ENCODE measurements at regions not wholly inside any gene's neighbourhood (a gene's known extent, or its start where the extent isn't known, plus 50 kb on each side); places are given as distances from the start of the nearest gene placed in this dataset.
"Not testable (repeated sequence)": the region's sequence is repeated elsewhere in the genome, so short reads cannot be mapped to it uniquely, and the experiment has no call there.

DNA sequence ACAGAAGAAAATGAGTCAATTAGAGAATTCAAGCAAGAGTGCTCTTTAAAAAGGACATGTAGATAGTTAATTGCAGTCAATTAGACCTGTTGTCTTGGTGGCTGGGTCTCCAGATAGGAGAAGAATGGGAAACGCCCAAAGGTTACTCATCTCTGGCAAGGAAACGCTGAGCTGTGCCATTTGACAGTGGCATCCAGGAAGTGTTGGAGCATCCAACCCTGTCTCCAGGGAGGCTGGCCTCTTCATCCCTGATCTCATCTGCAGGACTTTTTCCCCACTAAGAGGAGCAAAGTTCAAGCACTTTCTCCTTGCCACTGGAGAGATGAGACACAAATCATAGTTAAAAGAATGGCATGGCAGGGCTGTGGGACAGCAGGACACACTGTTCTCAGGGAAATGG lies 111.7 kb upstream of the MSX2 start:
- no peak for DNase-seq

DNA sequence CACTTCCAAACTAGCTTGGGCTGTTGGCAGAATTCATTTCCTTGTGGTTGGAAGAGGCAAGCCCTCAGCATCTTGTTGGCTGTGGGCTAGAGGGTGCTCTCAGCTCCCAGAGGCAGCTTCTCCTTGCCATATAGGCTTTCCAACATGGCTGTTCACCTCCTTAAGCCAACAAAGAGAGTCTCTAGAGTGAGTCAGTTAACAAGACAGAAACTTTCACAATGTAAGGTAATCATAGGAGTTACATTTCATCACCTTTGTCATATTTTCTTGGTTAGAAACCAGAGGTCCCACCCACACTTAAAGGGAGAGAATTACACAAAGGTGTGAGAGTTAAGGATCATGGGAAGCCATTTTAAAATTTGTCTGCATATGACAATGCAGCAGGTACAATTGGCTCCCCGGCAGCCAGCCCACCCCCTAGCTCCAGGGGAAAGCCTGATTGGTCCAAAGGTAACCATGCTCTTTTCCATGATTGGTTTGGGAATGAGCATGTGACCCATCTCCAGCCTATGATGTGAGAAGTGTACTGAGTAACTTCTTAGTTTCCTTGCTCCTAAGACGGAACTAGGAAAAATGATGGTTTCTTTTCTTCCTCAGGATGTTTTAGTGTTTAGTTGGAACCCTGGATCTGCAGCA lies 109.8 kb upstream of the MSX2 start:
- no peak for DNase-seq

DNA sequence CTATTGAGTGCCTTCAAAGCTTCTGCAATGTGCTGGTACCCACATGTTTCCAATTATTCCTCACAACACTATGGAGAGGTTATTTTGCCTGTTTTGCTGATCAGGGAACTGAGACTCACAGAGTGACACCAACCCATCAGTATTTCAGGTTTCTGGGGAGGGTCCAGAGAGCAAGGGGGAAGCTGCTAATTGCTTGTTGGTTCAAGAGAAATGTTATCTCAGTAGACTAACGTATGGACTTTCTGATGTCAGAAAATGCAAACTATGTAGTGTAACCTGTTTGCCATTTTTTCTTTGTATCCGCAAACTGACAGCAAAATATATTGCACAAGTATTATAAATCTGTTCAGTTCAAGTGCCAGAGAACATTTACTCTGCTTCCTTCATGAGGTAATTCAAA lies 108.3 kb upstream of the MSX2 start:
- no peak for DNase-seq

DNA sequence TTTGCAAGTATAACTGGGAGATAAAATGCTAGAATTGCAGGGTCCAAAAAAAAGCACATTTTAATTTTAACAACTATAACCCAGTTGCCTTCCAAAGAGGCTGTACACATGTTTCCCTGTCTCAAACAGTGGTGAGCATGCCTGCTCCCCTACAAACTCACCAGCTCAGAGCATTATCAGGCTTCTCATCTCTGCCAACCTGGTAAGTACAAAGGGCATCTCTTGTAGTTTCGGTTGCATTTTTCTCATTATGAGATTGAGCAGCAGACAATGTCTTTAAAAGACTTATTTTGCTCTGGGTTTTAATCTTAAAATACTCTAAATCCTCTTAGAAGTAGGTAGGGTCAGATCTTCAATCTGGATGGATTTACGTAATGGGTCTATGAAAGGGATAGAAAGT lies 107.1 kb upstream of the MSX2 start:
- no peak for DNase-seq

DNA sequence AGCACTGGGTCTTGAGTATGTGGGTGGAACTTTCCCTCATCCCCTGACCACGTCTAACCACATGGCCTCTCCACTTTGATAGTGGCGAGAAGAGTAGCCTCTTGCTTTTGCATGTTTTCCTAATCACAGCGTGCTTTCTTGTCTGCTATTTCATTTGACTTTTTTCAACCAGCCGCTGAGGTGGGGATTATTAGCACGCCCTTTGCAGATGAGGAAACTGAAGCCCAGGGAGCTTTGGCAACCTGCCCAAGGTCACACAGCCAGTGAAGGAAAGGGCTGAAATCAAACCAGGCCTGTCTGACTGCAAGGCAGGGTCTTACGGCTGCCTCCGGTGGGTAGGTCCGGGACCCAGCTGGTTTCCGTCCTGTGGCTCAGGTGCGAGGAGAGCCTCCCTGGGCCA lies 106.5 kb upstream of the MSX2 start:
- DNase-seq = no peak

DNA sequence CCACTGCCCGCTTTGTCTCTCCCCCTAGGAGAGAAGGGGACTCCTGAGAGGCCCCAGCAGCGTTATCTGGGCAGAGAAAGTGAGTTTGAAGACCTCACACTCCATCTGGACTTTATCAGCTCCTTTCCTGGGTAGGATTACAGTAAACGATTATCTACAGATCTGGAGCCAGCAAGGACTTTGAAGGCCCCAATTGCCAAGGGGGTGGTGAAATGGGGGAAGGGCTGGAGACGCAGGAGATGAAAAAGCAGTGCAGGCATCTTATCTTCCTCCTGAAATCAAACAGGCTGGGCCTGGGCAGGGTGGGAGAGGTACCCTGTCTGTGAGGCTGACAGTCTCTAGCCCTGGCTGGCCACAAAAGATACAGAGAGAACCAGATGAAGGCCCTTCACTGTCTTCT lies 105.8 kb upstream of the MSX2 start:
- no peak for DNase-seq

DNA sequence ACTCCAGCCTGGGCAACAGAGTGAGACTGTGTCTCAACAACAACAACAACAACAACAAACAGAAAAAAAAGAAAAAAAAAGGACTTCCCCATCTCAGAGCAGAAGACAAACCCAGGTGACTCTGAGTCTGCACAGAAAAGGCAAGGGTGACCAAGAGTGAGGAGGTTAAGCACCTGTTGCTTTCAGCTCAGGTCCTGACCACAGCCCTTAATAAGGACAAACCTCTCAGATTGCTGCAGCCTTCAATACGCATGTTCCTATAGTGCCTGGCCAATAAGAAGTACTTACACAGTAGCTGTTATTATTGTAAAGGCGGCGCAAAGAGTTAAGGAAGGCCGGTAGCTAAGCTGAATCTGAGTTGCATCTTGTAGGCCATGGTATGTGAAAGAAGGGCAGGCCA lies 102.3 kb upstream of the MSX2 start:
- DNase-seq = no peak

DNA sequence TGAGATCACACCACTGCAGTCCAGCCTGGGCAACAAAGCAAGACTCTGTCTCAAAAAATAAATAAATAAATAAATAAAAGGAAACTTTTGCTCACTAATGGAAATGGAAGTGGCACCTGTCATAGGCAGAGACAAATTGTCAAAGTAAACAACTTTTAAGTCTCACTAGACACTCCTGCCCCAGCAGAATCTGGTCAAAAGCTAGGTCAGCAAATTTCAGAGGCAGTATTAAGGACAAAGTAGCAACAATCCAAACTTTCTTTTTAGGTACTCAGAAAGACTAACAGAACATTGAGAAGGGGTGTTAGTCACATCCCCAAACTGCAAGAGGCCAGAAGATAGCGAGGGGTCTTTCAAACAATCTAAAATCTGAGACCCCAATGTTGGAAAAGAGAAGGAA lies 101.4 kb upstream of the MSX2 start:
- DNase-seq = no peak

DNA sequence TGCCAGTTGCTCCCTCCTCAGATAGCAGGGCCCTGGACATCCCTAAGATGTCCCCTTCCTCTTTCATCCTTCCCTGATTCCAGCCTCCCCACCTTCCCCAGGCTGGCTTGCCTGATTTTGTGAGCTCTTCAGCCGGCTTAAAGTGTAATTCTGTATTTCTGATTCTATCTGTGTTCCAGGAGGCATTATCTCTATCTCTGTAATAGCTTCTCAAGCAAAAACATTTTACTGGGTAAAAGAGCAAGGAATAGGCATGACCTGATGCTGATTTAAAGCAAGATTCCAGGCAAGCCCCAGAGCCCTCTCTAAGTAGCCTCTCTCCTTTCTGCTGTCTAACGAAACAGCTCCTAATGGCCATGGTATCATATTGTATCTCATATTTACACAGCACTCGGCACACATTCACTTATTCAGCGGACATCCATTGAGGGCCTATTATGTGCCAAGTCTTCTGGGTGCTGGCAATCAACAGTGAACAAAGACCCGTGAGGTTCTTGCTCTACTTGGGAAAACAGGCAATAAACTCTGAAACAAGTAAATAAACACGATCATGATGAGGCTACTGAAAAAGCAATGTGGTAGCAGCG lies 100.9 kb upstream of the MSX2 start:
- no peak for DNase-seq

DNA sequence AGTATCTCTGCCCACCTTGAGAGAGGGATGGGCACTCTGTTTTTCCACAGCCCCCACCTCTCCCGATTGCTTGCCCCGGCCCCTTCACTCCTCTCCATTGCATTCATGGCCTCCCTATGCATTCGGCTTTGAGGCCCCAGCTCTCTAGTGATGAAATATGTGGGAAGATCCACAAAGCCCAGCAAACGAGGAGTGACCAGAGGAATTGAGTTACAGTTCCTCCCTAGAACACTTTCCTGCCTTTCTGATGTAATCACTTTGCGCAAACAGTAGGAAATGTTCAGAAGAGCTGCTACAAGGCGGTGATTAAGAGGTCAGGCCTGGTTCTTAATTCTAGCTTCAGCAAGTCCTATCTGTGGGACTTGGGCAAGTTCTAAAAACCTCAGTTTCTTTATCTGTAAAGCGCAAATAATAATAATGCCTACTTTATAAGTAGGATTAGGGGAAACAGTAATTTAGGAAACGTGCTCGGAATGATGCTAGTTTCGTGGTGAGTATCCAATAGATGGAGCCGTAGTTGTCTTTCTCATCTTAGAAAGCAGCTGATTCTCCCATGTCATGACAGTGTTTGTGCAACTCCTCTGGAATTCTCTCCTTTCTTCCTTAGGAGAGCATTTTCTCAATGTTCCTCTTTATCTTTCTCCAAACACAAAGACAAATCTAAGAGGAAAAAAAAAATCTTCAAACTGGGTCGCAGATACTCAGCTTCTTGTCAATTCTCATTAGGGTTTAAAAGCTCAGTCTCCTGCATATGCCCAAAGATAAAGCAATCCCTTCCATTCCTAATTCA lies 99.5 kb upstream of the MSX2 start:
- DNase-seq = no peak

DNA sequence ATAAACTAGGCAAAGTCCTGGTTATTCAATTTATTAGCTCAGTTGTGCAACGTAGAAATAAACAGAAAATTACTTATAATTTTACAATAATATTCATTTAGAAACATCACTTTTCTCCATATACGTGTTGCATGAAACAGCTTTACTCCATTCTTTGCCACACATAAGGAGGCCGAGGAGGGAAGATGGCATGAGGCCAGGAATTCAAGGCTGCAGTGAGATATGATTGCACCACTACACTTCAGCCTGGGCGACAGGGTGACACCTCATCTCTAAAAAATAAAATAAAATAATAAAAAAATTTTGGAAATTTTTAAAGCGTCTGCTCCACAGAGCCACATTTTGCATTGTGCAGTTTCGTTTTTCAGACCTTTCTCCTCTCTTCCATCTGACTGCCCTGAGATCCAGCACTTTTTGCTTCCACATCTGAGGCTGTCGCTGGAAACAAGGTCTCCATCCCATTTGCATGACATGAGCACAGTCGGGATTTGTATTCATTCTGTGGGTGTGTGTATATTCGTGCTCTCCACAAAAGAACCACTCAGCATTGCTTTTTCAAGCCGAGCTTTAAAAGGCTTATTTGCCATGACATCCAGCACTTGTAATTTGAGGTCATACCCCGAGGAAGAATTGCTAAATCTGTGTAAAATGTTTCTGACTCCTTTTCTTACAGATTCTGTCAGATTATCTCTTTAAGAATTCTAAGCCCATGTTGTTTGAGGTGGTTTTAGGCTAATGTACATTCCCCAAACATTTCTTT lies 98.6 kb upstream of the MSX2 start:
- no peak for DNase-seq

DNA sequence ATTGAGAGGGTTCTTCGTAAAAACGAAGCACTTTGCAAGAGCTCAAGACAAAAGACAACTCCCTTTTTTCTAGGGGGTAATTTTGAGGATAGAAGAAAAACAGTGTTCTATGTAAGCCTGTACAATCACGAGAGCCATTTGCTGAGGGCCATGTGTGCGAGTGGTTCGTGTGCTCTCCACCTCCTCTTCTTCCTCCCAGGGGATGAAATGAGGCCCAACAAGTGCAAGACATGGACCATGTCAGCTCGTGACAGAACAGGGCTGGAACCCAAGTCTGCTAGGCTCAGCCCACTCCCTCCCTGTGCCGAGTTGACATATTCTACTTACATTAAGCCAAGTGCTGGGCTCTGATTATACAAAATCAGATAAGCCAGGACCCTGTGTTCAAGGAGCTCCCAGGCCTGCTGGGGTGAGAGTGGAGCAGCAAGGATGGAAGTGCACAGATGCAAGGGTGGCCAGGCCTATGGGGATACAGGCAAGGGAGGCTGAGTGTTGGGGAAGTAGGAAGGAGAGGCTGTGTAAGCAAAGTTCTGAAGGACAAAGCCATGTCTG lies 97.9 kb upstream of the MSX2 start:
- DNase-seq = no peak

DNA sequence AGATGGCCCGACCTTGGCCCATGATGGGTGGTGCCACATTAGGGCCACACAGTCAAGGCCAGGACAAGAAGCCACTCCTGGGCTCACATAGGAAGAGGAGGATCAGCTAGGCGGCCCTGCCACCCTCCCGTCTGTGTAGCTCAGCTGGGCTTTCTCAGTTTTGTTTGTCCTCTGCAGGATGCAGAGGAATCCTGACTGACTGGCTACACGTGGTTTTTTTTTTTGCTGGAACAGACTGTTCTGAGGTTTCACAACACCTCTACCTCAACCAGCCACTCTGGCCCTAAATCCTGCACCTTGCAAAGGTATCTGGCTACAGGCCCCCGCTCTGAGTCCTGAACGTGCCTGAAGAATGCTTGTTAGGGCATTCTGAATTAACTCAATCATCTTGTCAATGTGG lies 88.3 kb upstream of the MSX2 start:
- DNase-seq = no peak

DNA sequence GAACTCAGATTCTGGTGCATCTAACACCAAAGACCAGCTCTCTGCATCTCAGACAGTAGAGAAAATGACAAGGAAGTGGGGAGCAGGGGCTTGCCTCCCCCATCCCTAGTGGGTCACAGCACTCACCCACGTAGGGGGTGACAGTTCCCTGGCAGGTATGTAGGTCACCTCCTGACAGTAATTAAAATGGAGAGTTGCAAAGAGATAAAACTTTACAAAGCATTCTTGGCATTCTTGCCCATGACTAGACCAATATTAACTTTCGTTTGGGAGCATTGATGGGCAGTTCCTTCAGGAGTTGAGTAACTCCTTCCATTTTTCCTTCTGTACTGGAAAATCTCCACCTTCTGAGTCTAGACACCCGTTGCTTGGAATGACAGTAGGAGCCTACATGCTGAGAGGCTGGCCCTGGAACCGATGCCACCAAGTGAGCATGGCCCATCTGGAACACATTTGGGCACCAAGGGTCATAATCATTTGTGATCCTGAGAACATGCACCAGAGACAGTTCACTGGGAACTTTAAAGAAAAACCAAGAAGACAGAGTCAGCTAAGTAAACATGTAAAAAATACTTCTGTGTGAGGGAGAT lies 81.5 kb upstream of the MSX2 start:
- no peak for DNase-seq

DNA sequence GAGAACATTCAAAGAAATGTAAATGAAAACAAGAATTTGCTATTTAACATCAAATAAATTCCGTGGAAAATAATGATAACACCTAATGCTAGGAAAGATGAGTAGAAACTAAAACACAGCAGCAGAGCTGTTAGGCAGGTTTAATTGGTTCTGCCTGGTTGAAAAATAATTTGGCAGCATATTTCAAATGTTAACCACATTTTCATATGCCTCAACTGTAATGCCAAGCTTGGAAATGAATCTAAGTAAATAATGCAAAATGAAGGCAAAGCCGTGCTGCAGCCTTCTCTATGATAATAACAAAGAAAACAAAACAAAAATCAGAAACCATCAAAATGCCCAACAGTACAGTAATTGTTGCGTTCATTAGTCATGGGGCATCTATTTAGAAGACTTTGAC lies 79.9 kb upstream of the MSX2 start:
- no peak for DNase-seq

DNA sequence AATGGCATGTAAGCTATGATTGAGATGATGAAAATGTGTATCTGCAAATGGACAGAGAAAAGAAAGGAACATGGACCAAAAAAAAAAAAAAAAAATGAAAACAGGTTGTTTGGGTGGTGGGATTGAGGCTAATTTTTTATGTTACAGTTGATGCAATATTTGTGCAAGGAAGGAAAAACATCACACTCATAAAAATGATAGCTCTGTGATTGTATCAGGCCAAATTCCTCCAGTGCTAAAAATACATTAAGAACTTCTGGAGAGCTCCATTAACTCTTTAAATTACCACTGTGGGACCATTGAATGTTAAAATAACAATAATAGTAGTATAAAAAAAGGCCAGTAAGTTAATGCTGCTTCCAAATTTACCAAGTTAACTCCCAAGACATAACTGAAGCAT lies 79.5 kb upstream of the MSX2 start:
- DNase-seq = no peak

DNA sequence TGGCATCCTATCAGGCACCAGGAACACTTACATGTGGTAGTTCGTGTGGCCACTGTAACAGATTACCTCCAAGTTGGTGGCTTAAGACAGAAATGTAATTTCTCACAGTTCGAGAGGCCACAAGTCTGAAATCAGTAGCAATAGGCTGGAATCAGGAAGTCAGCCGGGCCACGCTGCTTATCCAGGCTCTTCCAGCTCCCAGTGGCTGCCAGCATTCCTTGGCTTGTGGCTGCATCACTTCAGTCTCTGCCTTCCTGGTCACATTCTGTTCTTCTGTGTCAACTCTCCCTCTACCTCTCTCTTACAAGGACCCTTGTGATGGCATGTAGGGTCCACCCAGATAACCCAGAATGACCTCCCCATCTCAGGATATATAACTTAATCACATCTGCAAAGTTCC lies 78.7 kb upstream of the MSX2 start:
- DNase-seq = no peak

DNA sequence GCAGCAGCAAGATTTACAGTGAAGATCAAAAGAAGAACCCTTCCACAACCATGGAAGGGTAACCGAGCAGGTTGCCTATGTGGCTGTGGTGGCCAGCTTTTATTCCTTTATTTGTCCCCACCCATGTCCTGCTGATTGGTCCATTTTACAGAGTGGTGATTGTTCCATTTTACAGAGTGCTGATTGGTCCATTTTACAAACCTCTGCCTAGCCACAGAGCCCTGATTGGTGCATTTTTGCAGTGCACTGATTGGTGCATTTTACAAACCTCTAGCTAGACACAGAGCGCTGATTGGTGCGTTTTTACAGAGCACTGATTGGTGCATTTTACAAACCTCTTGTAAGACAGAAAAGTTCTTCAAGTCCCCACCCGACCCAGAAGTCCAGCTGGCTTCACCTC lies 75.8 kb upstream of the MSX2 start:
- DNase-seq = not testable (repeated sequence)

DNA sequence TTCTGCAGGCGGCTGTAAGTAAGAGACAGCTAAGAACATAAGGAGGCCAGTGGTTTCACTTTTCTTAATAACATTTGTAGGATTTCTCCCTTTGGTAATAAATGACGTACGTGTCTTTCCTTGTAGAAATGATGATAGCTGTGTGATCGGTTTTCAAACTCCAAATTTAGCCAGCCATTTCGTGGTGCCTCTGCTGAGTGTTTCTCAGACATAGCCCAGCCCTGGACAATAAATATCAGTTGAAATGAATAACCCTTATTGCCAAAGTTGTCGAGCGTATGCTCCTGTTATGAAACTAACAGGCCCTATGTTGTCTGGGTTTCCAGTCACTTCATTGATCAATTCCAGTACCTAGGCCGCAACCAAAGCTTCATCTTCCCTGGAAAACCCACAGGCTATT lies 75.0 kb upstream of the MSX2 start:
- DNase-seq = no peak

DNA sequence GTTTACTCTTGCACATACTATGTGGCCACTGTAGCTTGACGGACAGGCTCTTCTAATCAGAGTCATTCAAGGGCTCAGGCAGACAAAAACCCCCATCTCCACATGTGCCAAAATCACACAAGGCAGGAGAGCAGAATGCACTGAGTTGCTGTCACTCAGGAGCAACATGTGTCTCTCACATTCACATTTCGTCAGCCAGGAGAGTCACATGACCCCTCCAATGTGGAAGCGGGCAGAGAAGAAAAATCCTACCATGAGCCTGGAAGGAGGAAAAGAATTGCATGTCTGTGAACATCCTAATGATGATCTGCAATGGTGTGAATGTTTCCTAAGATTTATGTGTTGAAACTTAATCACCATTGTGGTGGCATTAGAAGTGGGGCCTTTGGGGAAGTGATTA lies 69.9 kb upstream of the MSX2 start:
- no peak for DNase-seq

DNA sequence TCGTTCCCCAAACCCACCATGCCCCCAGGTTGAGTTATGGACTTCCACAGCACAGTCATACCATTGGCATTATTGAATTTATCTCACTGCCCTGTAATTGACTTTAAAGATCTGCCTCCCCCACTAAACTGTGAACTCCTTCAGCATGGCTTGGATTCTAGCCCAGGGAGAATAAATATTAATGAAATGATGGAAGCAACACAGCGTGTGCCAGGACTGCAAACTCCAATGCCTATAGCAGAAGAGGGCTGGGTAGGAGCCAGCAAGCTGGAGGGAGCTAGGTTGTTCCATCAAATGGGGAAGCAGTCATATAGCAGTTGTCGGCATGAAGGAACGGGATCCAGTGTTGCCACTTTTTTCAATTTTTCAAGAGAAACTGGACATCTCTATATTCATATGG lies 69.0 kb upstream of the MSX2 start:
- DNase-seq = no peak

DNA sequence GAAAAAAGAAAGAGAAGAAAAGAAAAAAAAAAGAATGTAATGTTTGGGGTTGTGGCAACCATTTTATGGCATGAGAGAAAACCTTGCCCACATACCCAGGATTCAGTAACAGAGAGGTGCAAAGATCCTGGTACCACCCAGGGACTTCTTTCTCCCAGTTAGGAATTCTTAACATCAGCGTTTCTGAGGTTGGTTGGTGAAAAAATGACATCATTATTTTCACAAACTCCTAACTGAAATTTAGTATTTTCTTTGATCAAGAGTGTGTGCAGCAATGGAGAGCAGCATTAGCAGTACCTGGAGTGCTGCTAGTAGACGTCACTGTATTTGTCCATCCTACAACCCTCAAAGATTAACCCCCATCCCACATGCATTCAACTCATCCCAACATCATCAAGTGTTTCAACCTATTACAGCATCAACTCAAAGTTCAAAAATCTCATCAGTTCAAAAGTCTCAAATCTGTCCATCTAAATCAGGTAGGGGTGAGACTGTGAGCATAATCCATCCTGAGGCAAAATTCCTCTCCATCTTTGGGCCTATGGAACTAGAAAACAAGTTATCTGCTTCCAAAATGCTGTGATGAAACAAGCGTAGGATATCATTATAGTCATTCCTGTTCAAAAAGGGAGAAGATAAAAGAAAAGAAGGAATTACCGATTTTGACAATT lies 60.1 kb upstream of the MSX2 start:
- no peak for DNase-seq

DNA sequence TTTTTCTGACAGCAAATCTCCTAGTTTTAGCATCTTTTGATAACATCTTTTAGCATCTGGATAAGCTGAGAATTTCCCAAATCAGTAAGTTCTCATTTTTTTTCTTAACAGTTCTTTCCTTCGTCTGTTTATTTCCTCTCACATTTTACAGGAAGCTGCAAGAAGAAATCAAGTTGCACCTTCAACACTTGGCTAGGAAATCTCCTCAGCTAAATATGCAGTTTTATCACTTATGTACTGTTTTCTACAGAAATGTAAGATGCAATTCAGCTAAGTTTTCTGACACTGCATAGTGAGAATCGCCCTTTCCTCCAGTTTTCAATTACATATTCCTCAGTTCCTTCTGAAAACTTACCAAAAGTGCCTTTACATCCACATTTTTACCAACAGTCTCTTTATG lies 59.0 kb upstream of the MSX2 start:
- no peak for DNase-seq
